ENCODE measurements at regions not wholly inside any gene's neighbourhood (a gene's known extent, or its start where the extent isn't known, plus 50 kb on each side); places are given as distances from the start of the nearest gene placed in this dataset.
"Not testable (repeated sequence)": the region's sequence is repeated elsewhere in the genome, so short reads cannot be mapped to it uniquely, and the experiment has no call there.

GRCh38 chr20:5665417-5665816 is 54.6 kb upstream of the GPCPD1 start:
- intact Hi-C loops (cut with micrococcal nuclease) = no loop called here
- no peaks in the 10 kb centered on the region for H3K36me3 ChIP-seq (ENCODE audit: low read depth, low read length)
- CTCF ChIA-PET = no interaction called here
- H3K9me3 ChIP-seq (ENCODE audit: low read length) = no peaks in the 10 kb centered on the region
- H3K4me2 ChIP-seq (ENCODE audit: low read length) = no peak overlapping the region
- H3K4me1 ChIP-seq (ENCODE audit: insufficient read depth, low read length) = no peaks in the 10 kb centered on the region
- H3F3A ChIP-seq (ENCODE audit: low read length, unreplicated experiment) = no peaks in the 10 kb centered on the region
- H3K9ac ChIP-seq (ENCODE audit: low read length) = no peak overlapping the region
- TF ChIP-seq EZH2 (IDR thresholded peaks at IDR 0.05; ENCODE audit: low read length, unreplicated experiment) (no peak), EZH2phosphoT487 (IDR thresholded peaks at IDR 0.05; ENCODE audit: borderline replicate concordance, low read length) (no peak)
- TF ChIP-seq, protein P1, sequence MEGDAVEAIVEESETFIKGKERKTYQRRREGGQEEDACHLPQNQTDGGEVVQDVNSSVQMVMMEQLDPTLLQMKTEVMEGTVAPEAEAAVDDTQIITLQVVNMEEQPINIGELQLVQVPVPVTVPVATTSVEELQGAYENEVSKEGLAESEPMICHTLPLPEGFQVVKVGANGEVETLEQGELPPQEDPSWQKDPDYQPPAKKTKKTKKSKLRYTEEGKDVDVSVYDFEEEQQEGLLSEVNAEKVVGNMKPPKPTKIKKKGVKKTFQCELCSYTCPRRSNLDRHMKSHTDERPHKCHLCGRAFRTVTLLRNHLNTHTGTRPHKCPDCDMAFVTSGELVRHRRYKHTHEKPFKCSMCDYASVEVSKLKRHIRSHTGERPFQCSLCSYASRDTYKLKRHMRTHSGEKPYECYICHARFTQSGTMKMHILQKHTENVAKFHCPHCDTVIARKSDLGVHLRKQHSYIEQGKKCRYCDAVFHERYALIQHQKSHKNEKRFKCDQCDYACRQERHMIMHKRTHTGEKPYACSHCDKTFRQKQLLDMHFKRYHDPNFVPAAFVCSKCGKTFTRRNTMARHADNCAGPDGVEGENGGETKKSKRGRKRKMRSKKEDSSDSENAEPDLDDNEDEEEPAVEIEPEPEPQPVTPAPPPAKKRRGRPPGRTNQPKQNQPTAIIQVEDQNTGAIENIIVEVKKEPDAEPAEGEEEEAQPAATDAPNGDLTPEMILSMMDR (conservative IDR thresholded peaks at IDR 0.05; ENCODE audit: low read depth, low read length) = no peak
- POLR2A ChIA-PET (ENCODE audit: unreplicated experiment) = no interaction called here
- H3K4me3 ChIP-seq (ENCODE audit: low read length) = no peak overlapping the region
- no peak overlapping the region for H3K27ac ChIP-seq (ENCODE audit: low read length)
- ATAC-seq (no peak), DNase-seq (no peak)
- H3K27me3 ChIP-seq (ENCODE audit: low read length) = no peaks in the 10 kb centered on the region
- H3K9me2 ChIP-seq (replicated peaks; ENCODE audit: low read length) = no peaks in the 10 kb centered on the region
- H2AFZ ChIP-seq (ENCODE audit: low read length) = no peak overlapping the region
- no TSS peak for BruUV-seq (replicated peaks)
- no peaks in the 10 kb centered on the region for H3K79me2 ChIP-seq (ENCODE audit: low read length)
- H4K20me1 ChIP-seq (ENCODE audit: low read length) = no peaks in the 10 kb centered on the region

DNA sequence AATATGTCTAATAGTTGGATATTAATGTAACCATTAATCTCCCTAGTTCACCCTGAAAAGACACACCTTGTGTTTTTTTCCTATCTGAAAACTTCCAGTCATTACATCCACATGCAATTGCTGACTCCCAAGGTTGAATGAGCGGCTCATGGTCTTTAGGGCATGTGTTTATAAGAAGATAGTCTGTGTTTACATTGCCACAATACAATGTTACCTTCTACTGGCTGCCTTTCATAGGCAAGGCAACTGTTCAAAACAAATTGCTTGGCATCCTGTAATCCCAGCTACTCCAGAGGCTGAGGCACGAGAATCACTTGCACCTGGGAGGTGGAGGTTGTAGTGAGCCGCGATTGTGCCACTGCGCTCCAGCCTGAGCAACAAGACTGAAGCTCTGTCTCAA is 52.6 kb upstream of the GPCPD1 start:
- Histone ChIP-seq H3F3A (ENCODE audit: low read length, unreplicated experiment) (no peaks in the 10 kb centered on the region), H3K9ac (ENCODE audit: low read length) (no peak overlapping the region), H3K79me2 (ENCODE audit: low read length) (no peaks in the 10 kb centered on the region), H4K20me1 (ENCODE audit: low read length) (no peaks in the 10 kb centered on the region), H3K27me3 (ENCODE audit: low read length) (no peaks in the 10 kb centered on the region), H3K9me3 (ENCODE audit: low read length) (no peaks in the 10 kb centered on the region), H3K27ac (ENCODE audit: low read length) (no peak overlapping the region), H3K9me2 (replicated peaks; ENCODE audit: low read length) (no peaks in the 10 kb centered on the region), H2AFZ (ENCODE audit: low read length) (no peak overlapping the region), H3K4me1 (ENCODE audit: insufficient read depth, low read length) (no peaks in the 10 kb centered on the region), H3K4me3 (ENCODE audit: low read length) (no peak overlapping the region), H3K36me3 (ENCODE audit: low read depth, low read length) (no peaks in the 10 kb centered on the region), H3K4me2 (ENCODE audit: low read length) (no peak overlapping the region)
- TF ChIP-seq EZH2phosphoT487 (IDR thresholded peaks at IDR 0.05; ENCODE audit: borderline replicate concordance, low read length) = no peak
- TF ChIP-seq, protein P1 (conservative IDR thresholded peaks at IDR 0.05; ENCODE audit: low read depth, low read length) = no peak
- TF ChIP-seq EZH2 (IDR thresholded peaks at IDR 0.05; ENCODE audit: low read length, unreplicated experiment) = no peak
- DNase-seq (no peak), ATAC-seq (no peak)
- ChIA-PET CTCF (no interaction called here), POLR2A (ENCODE audit: unreplicated experiment) (no interaction called here)
- intact Hi-C loops (cut with micrococcal nuclease) = no loop called here
- no TSS peak for BruUV-seq (replicated peaks)

- intact Hi-C loops (cut with micrococcal nuclease) = no loop called here
- Histone ChIP-seq H2AFZ (ENCODE audit: low read length) (no peak overlapping the region), H3K4me1 (ENCODE audit: insufficient read depth, low read length) (peaks cover 4% of the 10 kb centered on the region), H3K27ac (ENCODE audit: low read length) (no peak overlapping the region), H4K20me1 (ENCODE audit: low read length) (no peaks in the 10 kb centered on the region), H3K4me2 (ENCODE audit: low read length) (no peak overlapping the region), H3K79me2 (ENCODE audit: low read length) (no peaks in the 10 kb centered on the region), H3K4me3 (ENCODE audit: low read length) (no peak overlapping the region), H3K9me2 (replicated peaks; ENCODE audit: low read length) (no peaks in the 10 kb centered on the region), H3F3A (ENCODE audit: low read length, unreplicated experiment) (no peaks in the 10 kb centered on the region), H3K27me3 (ENCODE audit: low read length) (no peaks in the 10 kb centered on the region), H3K9ac (ENCODE audit: low read length) (no peak overlapping the region), H3K36me3 (ENCODE audit: low read depth, low read length) (no peaks in the 10 kb centered on the region), H3K9me3 (ENCODE audit: low read length) (no peaks in the 10 kb centered on the region)
- ATAC-seq (no peak), DNase-seq (no peak)
- POLR2A ChIA-PET (ENCODE audit: unreplicated experiment) = no interaction called here
- TF ChIP-seq, protein P1 (conservative IDR thresholded peaks at IDR 0.05; ENCODE audit: low read depth, low read length) = no peak
- TF ChIP-seq EZH2phosphoT487 (IDR thresholded peaks at IDR 0.05; ENCODE audit: borderline replicate concordance, low read length) = no peak
- no peak for TF ChIP-seq EZH2 (IDR thresholded peaks at IDR 0.05; ENCODE audit: low read length, unreplicated experiment)
- no TSS peak for BruUV-seq (replicated peaks)
- CTCF ChIA-PET = no interaction called here
Observed at GRCh38 chr20:5662769-5663168, 52.0 kb upstream of the GPCPD1 start.

DNA sequence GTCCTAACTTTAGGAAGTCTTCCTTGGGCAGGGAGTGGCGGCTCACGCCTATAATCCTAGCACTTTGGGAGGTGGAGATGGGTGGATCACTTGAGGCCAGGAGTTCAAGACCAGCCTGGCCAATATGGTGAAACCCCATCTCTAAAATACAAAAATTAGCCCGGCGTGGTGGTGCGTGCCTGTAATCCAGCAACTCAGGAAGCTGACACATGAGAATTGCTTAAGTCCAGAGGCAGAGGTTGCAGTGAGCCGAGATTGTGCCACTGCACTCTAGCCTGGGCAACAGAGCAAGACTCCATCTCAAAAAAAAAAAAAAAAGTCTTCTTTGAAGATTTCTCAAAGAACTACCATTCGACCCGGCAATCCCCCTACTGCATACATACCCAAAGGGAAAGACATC is 50.0 kb upstream of the GPCPD1 start:
- intact Hi-C loops (cut with micrococcal nuclease); DNase-seq; H3K27me3 ChIP-seq (ENCODE audit: low read length); H4K20me1 ChIP-seq (ENCODE audit: low read length); ATAC-seq; H3K27ac ChIP-seq (ENCODE audit: low read length); CTCF ChIA-PET; H3K4me3 ChIP-seq (ENCODE audit: low read length); H3K4me2 ChIP-seq (ENCODE audit: low read length); H3K9me3 ChIP-seq (ENCODE audit: low read length); H3F3A ChIP-seq (ENCODE audit: low read length, unreplicated experiment); H3K79me2 ChIP-seq (ENCODE audit: low read length); BruUV-seq (replicated peaks); H2AFZ ChIP-seq (ENCODE audit: low read length); H3K36me3 ChIP-seq (ENCODE audit: low read depth, low read length); H3K9ac ChIP-seq (ENCODE audit: low read length); POLR2A ChIA-PET (ENCODE audit: unreplicated experiment); H3K9me2 ChIP-seq (replicated peaks; ENCODE audit: low read length): not testable (repeated sequence)
- peaks cover 21% of the 10 kb centered on the region for H3K4me1 ChIP-seq (ENCODE audit: insufficient read depth, low read length)

Measured in PC-3 (cell line).